Fibroblast of lung (primary cell): ENCODE measurements at regions not wholly inside any gene's neighbourhood (a gene's known extent, or its start where the extent isn't known, plus 50 kb on each side); places are given as distances from the start of the nearest gene placed in this dataset.
A peak's percentile ranks its signal among the peaks of the same experiment; 100 is the strongest.

Source experiments
- DNase-seq, 2 donors: peaks; one replicate each; pipeline versions ENCODE4 v3.0.0 to v3.0.0-alpha.2; 2010; ENCODE audit warnings: low read depth in 2 of 2
- H2AFZ ChIP-seq: 2 replicates; pipeline ENCODE4 v1.5.1; 2012; ENCODE audit warnings: low read length, control low read depth, inconsistent platforms
- H3K27ac ChIP-seq: 2 replicates; pipeline ENCODE4 v1.5.1; 2011; ENCODE audit warnings: low read length, control low read depth; ENCODE audit not compliant: insufficient read depth
- H3K27me3 ChIP-seq: 2 replicates; pipeline ENCODE4 v1.5.1; 2011; ENCODE audit warnings: mild to moderate bottlenecking, low read length; ENCODE audit not compliant: control insufficient read depth, insufficient read depth
- H3K36me3 ChIP-seq: 2 replicates; pipeline ENCODE4 v1.5.1; 2011; ENCODE audit warnings: low read length; ENCODE audit not compliant: control insufficient read depth, insufficient read depth
- H3K4me1 ChIP-seq: 2 replicates; pipeline ENCODE4 v1.5.1; 2011; ENCODE audit warnings: low read length; ENCODE audit not compliant: control insufficient read depth, insufficient read depth; ENCODE audit errors: extremely low read depth
- H3K4me2 ChIP-seq: 2 replicates; pipeline ENCODE4 v1.5.1; 2011; ENCODE audit warnings: low read length, control low read depth; ENCODE audit not compliant: insufficient read depth; ENCODE audit errors: extremely low read depth
- H3K4me3 ChIP-seq, 4 experiments: fragments of 200-600 bp in 1 of 4; sonication (generic) in 1 of 4; replicated peaks in 1 of 4; 2 replicates each; pipeline ENCODE4 v1.5.1; 2011 to 2016; ENCODE audit warnings: low read length in 4 of 4, low read depth in 3 of 4, mild to moderate bottlenecking in 3 of 4, control low read depth in 2 of 4, inconsistent platforms in 1 of 4, mixed read lengths in 1 of 4; ENCODE audit not compliant: insufficient read depth in 1 of 4; ENCODE audit errors: control extremely low read depth in 1 of 4
- H3K79me2 ChIP-seq: 2 replicates; pipeline ENCODE4 v1.5.1; 2012; ENCODE audit warnings: mild to moderate bottlenecking, low read length, inconsistent platforms; ENCODE audit not compliant: control insufficient read depth, insufficient read depth
- H3K9ac ChIP-seq: 2 replicates; pipeline ENCODE4 v1.5.1; 2011; ENCODE audit warnings: mild to moderate bottlenecking, low read length, control low read depth; ENCODE audit not compliant: insufficient read depth
- H3K9me3 ChIP-seq: 2 replicates; pipeline ENCODE4 v1.5.1; 2012; ENCODE audit warnings: low read depth, low read length; ENCODE audit not compliant: control insufficient read depth, insufficient read depth
- H4K20me1 ChIP-seq: 2 replicates; pipeline ENCODE4 v1.5.1; 2011; ENCODE audit warnings: low read length; ENCODE audit not compliant: control insufficient read depth, insufficient read depth; ENCODE audit errors: extremely low read depth
- EZH2 ChIP-seq: IDR thresholded peaks from 2 replicates; pipeline ENCODE4 v1.5.1; 2012; ENCODE audit warnings: low read length, control low read depth, mild to moderate bottlenecking; ENCODE audit errors: missing control alignments
- TF ChIP-seq, protein P1 (sequence below), 2 donors: IDR thresholded peaks in 1 of 2; conservative IDR thresholded peaks in 1 of 2; 1 replicate in 1 of 2; 2 replicates in 1 of 2; pipeline ENCODE4 v1.5.1; 2011 to 2012; ENCODE audit warnings: low read length in 2 of 2, control low read depth in 1 of 2, inconsistent platforms in 1 of 2, low read depth in 1 of 2, mild to moderate bottlenecking in 1 of 2

DNA sequence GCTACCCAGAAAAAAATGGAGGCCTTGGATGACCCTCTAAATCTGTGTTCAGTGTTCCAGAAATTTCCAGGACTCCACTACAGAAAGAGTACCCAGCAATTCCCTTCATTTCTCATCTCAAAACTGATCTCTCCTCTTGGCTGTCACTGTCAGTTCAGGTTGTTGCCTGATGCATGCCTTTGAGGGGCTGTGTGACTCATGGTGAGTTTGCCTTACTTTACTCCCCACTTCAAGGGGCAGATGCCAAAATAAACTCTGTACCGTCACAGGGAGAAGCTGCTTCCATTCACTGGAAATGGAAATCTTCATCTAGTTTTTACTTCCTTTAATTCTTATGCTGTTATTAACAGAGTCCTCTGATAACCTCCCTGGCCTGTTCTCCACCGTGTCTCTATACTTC, 1075.0 kb downstream of the DIAPH3 start:
- Histone ChIP-seq H3K9ac (no peak overlapping the region), H3K79me2 (no peaks in the 10 kb centered on the region), H3K36me3 (no peaks in the 10 kb centered on the region), H4K20me1 (no peaks in the 10 kb centered on the region), H2AFZ (peak overlapping the region; percentile 78), H3K4me3 (no peak overlapping the region), H3K27me3 (no peaks in the 10 kb centered on the region), H3K9me3 (no peaks in the 10 kb centered on the region), H3K4me2 (peak overlapping the region; percentile 66), H3K4me1 (peaks cover 8% of the 10 kb centered on the region), H3K27ac (no peak overlapping the region)
- DNase-seq, result peak; percentile 49 to 91
- TF ChIP-seq, protein P1, sequence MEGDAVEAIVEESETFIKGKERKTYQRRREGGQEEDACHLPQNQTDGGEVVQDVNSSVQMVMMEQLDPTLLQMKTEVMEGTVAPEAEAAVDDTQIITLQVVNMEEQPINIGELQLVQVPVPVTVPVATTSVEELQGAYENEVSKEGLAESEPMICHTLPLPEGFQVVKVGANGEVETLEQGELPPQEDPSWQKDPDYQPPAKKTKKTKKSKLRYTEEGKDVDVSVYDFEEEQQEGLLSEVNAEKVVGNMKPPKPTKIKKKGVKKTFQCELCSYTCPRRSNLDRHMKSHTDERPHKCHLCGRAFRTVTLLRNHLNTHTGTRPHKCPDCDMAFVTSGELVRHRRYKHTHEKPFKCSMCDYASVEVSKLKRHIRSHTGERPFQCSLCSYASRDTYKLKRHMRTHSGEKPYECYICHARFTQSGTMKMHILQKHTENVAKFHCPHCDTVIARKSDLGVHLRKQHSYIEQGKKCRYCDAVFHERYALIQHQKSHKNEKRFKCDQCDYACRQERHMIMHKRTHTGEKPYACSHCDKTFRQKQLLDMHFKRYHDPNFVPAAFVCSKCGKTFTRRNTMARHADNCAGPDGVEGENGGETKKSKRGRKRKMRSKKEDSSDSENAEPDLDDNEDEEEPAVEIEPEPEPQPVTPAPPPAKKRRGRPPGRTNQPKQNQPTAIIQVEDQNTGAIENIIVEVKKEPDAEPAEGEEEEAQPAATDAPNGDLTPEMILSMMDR (conservative IDR thresholded peaks at IDR 0.05 in 1 of 2, IDR thresholded peaks at IDR 0.05 in 1 of 2; ENCODE audit: low read depth in 1 of 2, low read length in 2 of 2), result no peak
- no peak for TF ChIP-seq EZH2

DNA sequence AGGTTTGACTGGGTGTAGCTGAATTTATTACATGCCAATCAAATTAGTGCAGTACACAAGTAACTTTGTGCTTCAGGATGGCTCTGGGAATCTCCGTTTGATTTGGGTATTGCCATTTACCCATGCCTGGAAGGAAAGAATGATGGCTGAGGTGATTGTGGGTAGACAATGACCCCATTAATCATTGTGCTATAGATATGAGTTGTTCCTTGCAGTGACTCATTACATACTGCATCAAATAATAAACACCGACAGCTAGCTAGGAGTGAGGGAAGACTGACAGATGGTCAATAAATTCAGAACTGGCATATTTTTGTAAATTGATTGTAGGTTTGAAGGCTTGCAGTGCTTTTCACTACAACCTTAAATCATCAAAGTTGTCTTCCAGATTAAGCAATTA, 1069.5 kb downstream of the DIAPH3 start:
- Histone ChIP-seq H3K4me2 (no peak overlapping the region), H3K9me3 (no peaks in the 10 kb centered on the region), H3K9ac (no peak overlapping the region), H3K27ac (no peak overlapping the region), H4K20me1 (no peaks in the 10 kb centered on the region), H2AFZ (no peak overlapping the region), H3K4me3 (no peak overlapping the region), H3K79me2 (no peaks in the 10 kb centered on the region), H3K4me1 (peaks cover 3% of the 10 kb centered on the region), H3K27me3 (no peaks in the 10 kb centered on the region), H3K36me3 (no peaks in the 10 kb centered on the region)
- peak in 1 of 2 donors; percentile 34 for DNase-seq
- TF ChIP-seq EZH2, result no peak
- TF ChIP-seq, protein P1 (conservative IDR thresholded peaks at IDR 0.05 in 1 of 2, IDR thresholded peaks at IDR 0.05 in 1 of 2; ENCODE audit: low read depth in 1 of 2, low read length in 2 of 2), result no peak

DNA sequence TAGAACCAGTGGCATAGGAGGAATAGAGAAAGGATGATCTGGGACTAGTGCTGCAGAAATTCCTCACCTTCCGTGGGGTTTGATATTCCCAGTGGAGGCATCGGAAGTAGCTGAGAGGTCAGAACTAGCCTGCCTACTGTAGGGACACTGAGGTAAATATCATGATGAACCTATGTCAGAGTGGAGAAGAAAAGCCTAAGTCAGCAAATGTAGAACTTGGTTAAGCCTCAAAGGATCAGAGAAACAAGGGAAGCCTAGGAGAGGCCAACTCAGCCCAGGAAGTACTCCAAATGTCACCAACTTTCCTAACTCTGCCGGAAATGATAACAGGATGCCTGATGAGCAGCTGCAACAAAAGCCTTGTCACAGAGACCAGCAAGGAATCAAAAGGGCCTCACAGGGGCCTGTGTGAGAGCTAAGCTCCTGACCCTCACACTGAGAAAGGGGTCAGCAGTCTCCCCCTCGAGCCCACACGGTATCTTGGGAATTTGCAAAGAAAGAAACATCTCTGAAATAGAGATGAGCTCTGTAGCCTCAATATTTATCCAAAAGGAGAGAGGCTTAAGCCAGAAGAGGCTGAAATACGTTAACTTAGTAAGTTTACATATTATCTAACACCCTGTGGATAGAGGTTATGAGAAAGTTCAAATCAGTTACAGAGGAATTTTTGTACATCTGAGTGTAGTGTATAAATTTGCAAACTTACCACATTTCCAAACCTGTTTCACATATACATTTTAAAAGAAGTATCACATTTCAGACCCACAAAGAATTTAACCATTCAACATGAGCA, 1064.3 kb downstream of the DIAPH3 start:
- Histone ChIP-seq H3K79me2 (no peaks in the 10 kb centered on the region), H3K4me3 (no peak overlapping the region), H3K4me2 (no peak overlapping the region), H4K20me1 (no peaks in the 10 kb centered on the region), H2AFZ (peak overlapping the region; percentile 21), H3K4me1 (no peaks in the 10 kb centered on the region), H3K36me3 (no peaks in the 10 kb centered on the region), H3K9ac (no peak overlapping the region), H3K27ac (no peak overlapping the region), H3K9me3 (no peaks in the 10 kb centered on the region), H3K27me3 (no peaks in the 10 kb centered on the region)
- no peak for TF ChIP-seq EZH2
- TF ChIP-seq, protein P1 (conservative IDR thresholded peaks at IDR 0.05 in 1 of 2, IDR thresholded peaks at IDR 0.05 in 1 of 2; ENCODE audit: low read depth in 1 of 2, low read length in 2 of 2), result no peak
- DNase-seq, result peak; percentile 33 to 42
